ENCODE measurements at regions not wholly inside any gene's neighbourhood (a gene's known extent, or its start where the extent isn't known, plus 50 kb on each side); places are given as distances from the start of the nearest gene placed in this dataset.
"Not testable (repeated sequence)": the region's sequence is repeated elsewhere in the genome, so short reads cannot be mapped to it uniquely, and the experiment has no call there.

- not testable (repeated sequence) for TF ChIP-seq EZH2 (optimal IDR thresholded peaks at IDR 0.05; ENCODE audit: low read depth, low read length); CTCF (IDR thresholded peaks at IDR 0.05; ENCODE audit: low read length)
Measured at GRCh38 chr4:189155083-189155482, 785.6 kb upstream of the FRG1 start.
